ENCODE measurements at regions not wholly inside any gene's neighbourhood (a gene's known extent, or its start where the extent isn't known, plus 50 kb on each side); places are given as distances from the start of the nearest gene placed in this dataset.

DNA sequence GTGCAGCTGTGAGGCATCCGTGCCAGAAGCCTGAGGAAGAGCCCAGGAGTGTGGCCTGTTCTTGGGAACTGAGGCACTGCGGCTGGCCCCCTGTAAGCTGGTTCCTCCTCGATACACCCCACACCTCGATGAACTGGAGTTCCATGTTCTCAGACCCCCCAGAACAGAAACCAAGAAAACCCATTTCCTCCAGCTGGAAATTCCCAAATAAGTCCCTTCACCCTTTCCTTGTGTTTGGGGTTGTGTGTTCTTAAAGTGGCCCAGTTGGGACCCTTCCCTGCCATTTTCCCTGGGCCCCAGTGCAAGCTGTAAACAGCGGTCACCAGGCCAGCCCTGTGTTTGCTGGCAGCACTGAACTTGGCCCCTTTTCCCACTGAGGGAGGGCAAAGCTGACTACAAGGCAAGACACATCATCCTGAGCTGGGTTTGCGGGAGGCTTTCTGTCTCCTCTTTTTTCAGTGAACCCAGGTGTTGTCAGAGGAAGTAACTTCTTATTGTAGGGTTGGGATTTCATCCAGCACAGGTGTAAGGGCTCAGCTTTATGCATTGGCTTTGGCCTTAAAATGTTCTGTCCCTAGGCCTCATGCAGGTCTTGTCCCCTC, 60.1 kb upstream of the MPEG1 start:
- DNase-seq, result no peak
- H3K9me3 ChIP-seq, result no peaks in the 10 kb centered on the region
- TF ChIP-seq, protein P1, sequence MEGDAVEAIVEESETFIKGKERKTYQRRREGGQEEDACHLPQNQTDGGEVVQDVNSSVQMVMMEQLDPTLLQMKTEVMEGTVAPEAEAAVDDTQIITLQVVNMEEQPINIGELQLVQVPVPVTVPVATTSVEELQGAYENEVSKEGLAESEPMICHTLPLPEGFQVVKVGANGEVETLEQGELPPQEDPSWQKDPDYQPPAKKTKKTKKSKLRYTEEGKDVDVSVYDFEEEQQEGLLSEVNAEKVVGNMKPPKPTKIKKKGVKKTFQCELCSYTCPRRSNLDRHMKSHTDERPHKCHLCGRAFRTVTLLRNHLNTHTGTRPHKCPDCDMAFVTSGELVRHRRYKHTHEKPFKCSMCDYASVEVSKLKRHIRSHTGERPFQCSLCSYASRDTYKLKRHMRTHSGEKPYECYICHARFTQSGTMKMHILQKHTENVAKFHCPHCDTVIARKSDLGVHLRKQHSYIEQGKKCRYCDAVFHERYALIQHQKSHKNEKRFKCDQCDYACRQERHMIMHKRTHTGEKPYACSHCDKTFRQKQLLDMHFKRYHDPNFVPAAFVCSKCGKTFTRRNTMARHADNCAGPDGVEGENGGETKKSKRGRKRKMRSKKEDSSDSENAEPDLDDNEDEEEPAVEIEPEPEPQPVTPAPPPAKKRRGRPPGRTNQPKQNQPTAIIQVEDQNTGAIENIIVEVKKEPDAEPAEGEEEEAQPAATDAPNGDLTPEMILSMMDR (IDR thresholded peaks at IDR 0.05), result no peak
- no peak for TF ChIP-seq POLR2A (IDR thresholded peaks at IDR 0.05)
- H3K36me3 ChIP-seq, result no peaks in the 10 kb centered on the region
- peak overlapping the region; percentile 29 to 72 (median 58) for H3K27ac ChIP-seq
- H3K4me1 ChIP-seq, result peaks cover 0 to 18% (median 4%) of the 10 kb centered on the region in 4 donors
- no peaks in the 10 kb centered on the region for H3K27me3 ChIP-seq
- H3K4me3 ChIP-seq, result no peak overlapping the region

DNA sequence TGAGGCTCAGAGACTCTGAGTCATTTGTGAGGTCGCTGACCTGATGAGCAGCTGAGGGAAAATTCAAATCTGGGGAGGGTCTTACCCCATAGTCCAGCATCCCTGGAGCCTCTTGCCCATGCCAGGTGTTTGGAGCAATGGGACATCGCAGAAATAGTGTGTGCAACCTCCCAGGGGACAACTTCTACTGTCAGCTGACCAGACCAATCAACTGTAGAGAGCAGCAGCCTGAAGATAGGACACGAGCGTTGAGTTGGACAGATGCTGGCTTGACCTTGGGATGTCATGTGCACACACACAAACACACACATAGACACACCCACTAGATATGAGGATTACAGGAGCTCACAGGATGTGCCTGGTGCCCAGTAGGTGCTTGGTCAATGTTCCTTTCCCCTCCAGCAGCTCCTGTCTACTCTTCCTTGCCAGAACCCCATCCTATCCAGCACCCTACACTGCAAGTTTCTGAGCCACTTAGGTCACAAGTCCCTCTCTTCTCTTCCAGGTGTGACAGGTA, 59.1 kb upstream of the MPEG1 start:
- Histone ChIP-seq H3K27ac (peak overlapping the region; percentile 29 to 72 (median 58)), H3K4me1 (peaks cover 0 to 18% (median 4%) of the 10 kb centered on the region in 4 donors), H3K4me3 (no peak overlapping the region), H3K27me3 (no peaks in the 10 kb centered on the region), H3K9me3 (no peaks in the 10 kb centered on the region), H3K36me3 (no peaks in the 10 kb centered on the region)
- DNase-seq, result no peak
- no peak for TF ChIP-seq POLR2A (IDR thresholded peaks at IDR 0.05)
- TF ChIP-seq, protein P1 (IDR thresholded peaks at IDR 0.05), result no peak

DNA sequence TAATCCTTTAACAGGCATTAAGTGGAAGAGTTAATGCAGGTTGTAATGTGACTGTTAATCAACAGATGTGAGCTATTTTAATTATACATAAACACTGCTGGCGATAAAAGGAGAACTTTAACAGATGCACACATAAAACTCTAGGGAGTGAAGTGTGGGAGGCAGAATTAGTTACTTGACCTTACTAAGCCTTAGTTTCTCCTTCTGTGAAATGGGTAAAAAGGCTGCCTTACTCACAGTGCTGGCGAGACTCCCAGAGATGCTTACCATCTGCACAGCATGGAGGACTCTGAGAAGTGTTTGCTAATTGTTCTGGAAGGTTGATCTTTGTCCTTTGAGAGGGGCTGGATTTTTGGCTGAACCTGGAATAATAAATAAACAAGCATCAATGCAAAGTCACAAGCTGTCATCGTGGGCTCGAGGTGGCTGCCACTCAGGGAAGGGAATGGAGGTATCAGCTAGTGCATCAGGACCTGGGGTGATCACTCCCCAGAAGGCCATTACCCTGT, 58.6 kb upstream of the MPEG1 start:
- TF ChIP-seq, protein P1 (IDR thresholded peaks at IDR 0.05), result no peak
- no peak for TF ChIP-seq POLR2A (IDR thresholded peaks at IDR 0.05)
- Histone ChIP-seq H3K4me1 (peaks cover 0 to 18% (median 4%) of the 10 kb centered on the region in 4 donors), H3K9me3 (no peaks in the 10 kb centered on the region), H3K4me3 (no peak overlapping the region), H3K27ac (peak overlapping the region in 1 of 4 donors; percentile 55), H3K36me3 (no peaks in the 10 kb centered on the region), H3K27me3 (no peaks in the 10 kb centered on the region)
- no peak for DNase-seq

DNA sequence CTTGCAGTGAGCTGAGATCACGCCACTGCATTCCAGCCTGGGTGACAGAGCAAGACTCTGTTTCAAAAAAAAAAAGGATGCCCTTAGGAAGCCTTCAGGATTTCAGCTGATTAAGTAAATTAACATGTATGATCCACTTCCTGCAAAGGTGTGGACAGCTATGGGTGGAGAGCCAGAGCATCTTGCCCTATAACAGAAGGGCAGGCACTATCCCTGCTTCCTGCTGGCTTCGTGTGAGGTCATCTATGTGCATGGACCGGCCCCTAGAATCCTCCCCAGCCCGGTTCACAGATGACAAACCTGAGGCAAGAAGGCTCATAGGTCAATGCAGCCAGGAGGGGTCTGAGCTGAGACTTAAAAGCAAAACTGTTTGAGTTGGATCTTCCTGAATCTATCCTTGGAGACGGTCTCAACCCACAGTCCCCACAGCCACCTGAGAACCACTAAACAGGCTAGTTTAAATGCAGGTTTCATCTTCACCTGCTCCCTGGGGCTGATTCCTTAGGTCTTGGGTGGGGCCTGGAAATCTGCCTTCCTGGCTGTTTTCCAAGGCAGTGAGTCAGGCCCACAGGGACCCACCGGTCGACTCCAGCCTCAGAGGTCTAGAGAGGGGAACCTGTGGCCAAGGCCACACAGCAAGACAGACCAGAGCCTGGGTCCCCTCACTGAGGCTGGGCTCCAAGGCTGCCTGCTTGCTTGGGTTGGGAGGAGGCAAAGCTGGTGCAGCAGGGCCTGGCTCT, 55.2 kb upstream of the MPEG1 start:
- Histone ChIP-seq H3K4me3 (no peak overlapping the region), H3K27ac (peak overlapping the region in 1 of 4 donors; percentile 25), H3K36me3 (no peaks in the 10 kb centered on the region), H3K4me1 (peaks cover 0 to 8% (median 4%) of the 10 kb centered on the region in 4 donors), H3K27me3 (no peaks in the 10 kb centered on the region), H3K9me3 (no peaks in the 10 kb centered on the region)
- DNase-seq, result no peak
- TF ChIP-seq, protein P1 (IDR thresholded peaks at IDR 0.05), result no peak
- TF ChIP-seq POLR2A (IDR thresholded peaks at IDR 0.05), result no peak

DNA sequence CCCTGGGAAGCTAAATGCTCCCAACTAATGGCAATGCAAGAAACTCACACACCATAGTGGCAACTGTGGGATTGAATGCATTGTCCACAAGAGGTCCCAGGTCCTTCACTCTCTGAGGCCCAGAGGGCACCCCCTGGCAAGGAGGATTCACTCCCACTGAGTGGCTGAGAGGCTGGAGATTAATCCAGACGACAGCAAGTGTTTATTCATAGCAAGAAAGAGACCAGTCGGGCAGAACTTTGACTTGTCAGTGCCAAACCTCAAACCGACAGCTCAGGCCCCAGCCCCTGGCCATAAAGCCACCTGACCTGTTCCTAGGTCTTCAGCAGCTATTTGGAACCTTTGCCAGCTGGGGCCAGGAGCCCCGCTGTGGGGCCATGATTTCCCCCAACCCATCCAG, 54.5 kb upstream of the MPEG1 start:
- no peak for DNase-seq
- Histone ChIP-seq H3K4me3 (no peak overlapping the region), H3K27me3 (no peaks in the 10 kb centered on the region), H3K9me3 (no peaks in the 10 kb centered on the region), H3K4me1 (peaks cover 0 to under 1% (median under 1%) of the 10 kb centered on the region in 4 donors), H3K27ac (peak overlapping the region in 1 of 4 donors; percentile 25), H3K36me3 (no peaks in the 10 kb centered on the region)
- TF ChIP-seq, protein P1 (IDR thresholded peaks at IDR 0.05), result no peak
- TF ChIP-seq POLR2A (IDR thresholded peaks at IDR 0.05), result no peak

Data from Peyer's patch (tissue), 4 donors.